ENCODE measurements at regions not wholly inside any gene's neighbourhood (a gene's known extent, or its start where the extent isn't known, plus 50 kb on each side); places are given as distances from the start of the nearest gene placed in this dataset.

- TF ChIP-seq ZNF407 (IDR thresholded peaks at IDR 0.05; ENCODE audit: low read depth): no peak
- TF ChIP-seq ELK3 (CRISPR knock-in tag; IDR thresholded peaks at IDR 0.05): no peak
- no peak for TF ChIP-seq SOX6 (IDR thresholded peaks at IDR 0.05)
- no peak for TF ChIP-seq HMG20B (CRISPR knock-in tag; IDR thresholded peaks at IDR 0.05)
- TF ChIP-seq GATAD2A (IDR thresholded peaks at IDR 0.05): no peak
- TF ChIP-seq TBP (optimal IDR thresholded peaks at IDR 0.05; ENCODE audit: low read depth, low read length): no peak
- peak; percentile 66 for TF ChIP-seq ZNF316 (IDR thresholded peaks at IDR 0.05)
- TF ChIP-seq MAFK (IDR thresholded peaks at IDR 0.05; ENCODE audit: low read length): peak; percentile 29; the same call in 1 of the 2 replicates
- peak; percentile 52; the same call in 1 of the 2 replicates for TF ChIP-seq MAFF (IDR thresholded peaks at IDR 0.05; ENCODE audit: low read length)
- TF ChIP-seq SRSF1 (IDR thresholded peaks at IDR 0.05; ENCODE audit: low read depth, low read length): no peak
- no peak for TF ChIP-seq ID3 (CRISPR knock-in tag; IDR thresholded peaks at IDR 0.05)
- TF ChIP-seq ID3 (tag; IDR thresholded peaks at IDR 0.05): no peak
- no peak for TF ChIP-seq TSC22D4 (tag; IDR thresholded peaks at IDR 0.05)
These were observed 72.5 kb upstream of the UBL3 start (continued) for GRCh38 chr13:29922896-29923295.
